MCF 10A (cell line): ENCODE measurements at regions not wholly inside any gene's neighbourhood (a gene's known extent, or its start where the extent isn't known, plus 50 kb on each side); places are given as distances from the start of the nearest gene placed in this dataset.
"Not testable (repeated sequence)": the region's sequence is repeated elsewhere in the genome, so short reads cannot be mapped to it uniquely, and the experiment has no call there.

Experiments used
- BruUV-seq: library from RNA; stranded (reverse); fragments of 400-500 nt; replicated peaks from 2 replicates; lab custom pipeline; 2021; lab: Mats Ljungman, UMichigan
- CTCF ChIA-PET: fragments of 300-600 bp; sonication (Branson Sonifier 250); formaldehyde crosslinking; extraction: SDS; loops from one replicate; lab custom pipeline; 2021; ENCODE audit warnings: antibody characterized with exemption, inconsistent platforms; lab: Yijun Ruan, JAX
- POLR2A ChIA-PET: fragments of 300-600, 350-650 bp; sonication (Branson Sonifier 250); formaldehyde crosslinking; extraction: SDS; loops from one replicate; lab custom pipeline; 2020; ENCODE audit warnings: antibody characterized with exemption, inconsistent platforms; lab: Yijun Ruan, JAX
- DNase-seq: peaks from one replicate; pipeline ENCODE4 v3.0.0-alpha.2; 2018; ENCODE audit not compliant: unreplicated experiment
- H3K27ac Mint-ChIP-seq: one replicate; pipeline ENCODE4 v1.8.0; 2022; ENCODE audit warnings: mild to moderate bottlenecking, low read depth, mixed read lengths; ENCODE audit not compliant: unreplicated experiment
- H3K27me3 Mint-ChIP-seq: one replicate; pipeline ENCODE4 v1.8.0; 2022; ENCODE audit warnings: mixed read lengths; ENCODE audit not compliant: insufficient read depth, unreplicated experiment
- H3K36me3 Mint-ChIP-seq: one replicate; pipeline ENCODE4 v1.8.0; 2022; ENCODE audit warnings: mild to moderate bottlenecking, moderate library complexity, mixed read lengths; ENCODE audit not compliant: insufficient read depth, unreplicated experiment
- H3K4me1 Mint-ChIP-seq: one replicate; pipeline ENCODE4 v1.8.0; 2022; ENCODE audit warnings: mixed read lengths; ENCODE audit not compliant: insufficient read depth, unreplicated experiment
- H3K4me3 Mint-ChIP-seq: one replicate; pipeline ENCODE4 v1.8.0; 2022; ENCODE audit warnings: mild to moderate bottlenecking, moderate library complexity, mixed read lengths; ENCODE audit not compliant: unreplicated experiment
- H3K9me3 Mint-ChIP-seq: one replicate; pipeline ENCODE4 v1.8.0; 2022; ENCODE audit warnings: mixed read lengths; ENCODE audit not compliant: unreplicated experiment
- intact Hi-C: fragments of 100-400 bp; cut with micrococcal nuclease; formaldehyde crosslinking; loops from 2 replicates; pipeline ENCODE4 v1.14.1; 2022
- TF ChIP-seq, protein P1 (sequence below): fragments of 200-600 bp; IDR thresholded peaks from one replicate; pipeline ENCODE4 v1.8.0; 2022; ENCODE audit warnings: antibody characterized with exemption, mild to moderate bottlenecking; ENCODE audit not compliant: unreplicated experiment

DNA sequence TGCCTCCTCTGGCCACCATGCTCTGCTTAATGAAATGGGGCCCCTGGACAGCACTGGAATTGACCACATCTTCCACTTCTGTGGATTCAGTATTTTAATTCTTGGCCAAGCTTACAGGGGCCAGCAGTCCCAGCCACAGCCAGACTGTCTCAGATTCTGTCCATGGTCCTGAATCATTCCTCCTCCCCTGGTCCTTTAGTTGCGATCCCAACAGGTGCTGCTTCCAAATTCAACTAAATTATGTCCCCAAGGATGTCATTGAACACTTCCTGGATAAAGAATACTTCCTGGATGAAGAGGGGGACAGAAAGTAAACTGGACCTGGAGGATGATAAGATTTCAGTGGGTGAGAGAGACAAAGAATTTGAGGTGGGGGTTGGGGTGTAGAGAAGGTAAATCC lies 111.1 kb upstream of the FOXB1 start:
- peak; percentile 49 for DNase-seq
- H3K4me3 Mint-ChIP-seq: no peak overlapping the region
- H3K27me3 Mint-ChIP-seq: no peaks in the 10 kb centered on the region
- H3K27ac Mint-ChIP-seq: no peak overlapping the region
- H3K4me1 Mint-ChIP-seq: peaks cover 9% of the 10 kb centered on the region
- no peaks in the 10 kb centered on the region for H3K36me3 Mint-ChIP-seq
- POLR2A ChIA-PET: no interaction called here
- CTCF ChIA-PET: interaction anchor here (0.7 to 1.0 kb wide), 3 partner anchors 22 to 295 kb away, joined by 3 to 4 read pairs (median 3); no protein-coding TSS in a partner anchor
- intact Hi-C loops: no loop called here
- BruUV-seq: no TSS peak
- TF ChIP-seq, protein P1, sequence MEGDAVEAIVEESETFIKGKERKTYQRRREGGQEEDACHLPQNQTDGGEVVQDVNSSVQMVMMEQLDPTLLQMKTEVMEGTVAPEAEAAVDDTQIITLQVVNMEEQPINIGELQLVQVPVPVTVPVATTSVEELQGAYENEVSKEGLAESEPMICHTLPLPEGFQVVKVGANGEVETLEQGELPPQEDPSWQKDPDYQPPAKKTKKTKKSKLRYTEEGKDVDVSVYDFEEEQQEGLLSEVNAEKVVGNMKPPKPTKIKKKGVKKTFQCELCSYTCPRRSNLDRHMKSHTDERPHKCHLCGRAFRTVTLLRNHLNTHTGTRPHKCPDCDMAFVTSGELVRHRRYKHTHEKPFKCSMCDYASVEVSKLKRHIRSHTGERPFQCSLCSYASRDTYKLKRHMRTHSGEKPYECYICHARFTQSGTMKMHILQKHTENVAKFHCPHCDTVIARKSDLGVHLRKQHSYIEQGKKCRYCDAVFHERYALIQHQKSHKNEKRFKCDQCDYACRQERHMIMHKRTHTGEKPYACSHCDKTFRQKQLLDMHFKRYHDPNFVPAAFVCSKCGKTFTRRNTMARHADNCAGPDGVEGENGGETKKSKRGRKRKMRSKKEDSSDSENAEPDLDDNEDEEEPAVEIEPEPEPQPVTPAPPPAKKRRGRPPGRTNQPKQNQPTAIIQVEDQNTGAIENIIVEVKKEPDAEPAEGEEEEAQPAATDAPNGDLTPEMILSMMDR: no peak
- no peaks in the 10 kb centered on the region for H3K9me3 Mint-ChIP-seq

DNA sequence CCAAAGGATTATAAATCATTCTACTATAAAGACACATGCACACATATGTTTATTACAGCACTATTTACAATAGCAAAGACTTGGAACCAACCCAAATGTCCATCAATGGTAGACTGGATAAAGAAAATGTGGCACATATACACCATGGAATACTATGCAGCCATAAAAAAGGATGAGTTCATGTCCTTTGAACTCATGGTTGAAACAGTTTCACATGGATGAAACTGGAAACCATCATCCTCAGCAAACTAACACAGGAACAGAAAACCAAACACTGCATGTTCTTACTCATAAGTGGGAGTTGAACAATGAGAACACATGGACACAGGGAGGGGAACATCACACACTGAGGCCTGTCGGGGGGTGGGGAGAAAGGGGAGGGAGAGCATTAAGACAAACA lies 116.2 kb upstream of the FOXB1 start:
- H3K36me3 Mint-ChIP-seq, H3K27ac Mint-ChIP-seq, DNase-seq, H3K9me3 Mint-ChIP-seq, BruUV-seq, intact Hi-C loops, H3K4me3 Mint-ChIP-seq, H3K27me3 Mint-ChIP-seq: not testable (repeated sequence)
- ChIA-PET CTCF (interaction anchor here (0.5 kb wide), 1 partner anchor 9 kb away, joined by 3 read pairs; no protein-coding TSS in a partner anchor), POLR2A (interaction anchor here (0.7 kb wide), 1 partner anchor 135 kb away, joined by 3 read pairs; no protein-coding TSS in a partner anchor)
- peaks cover 13% of the 10 kb centered on the region for H3K4me1 Mint-ChIP-seq

DNA sequence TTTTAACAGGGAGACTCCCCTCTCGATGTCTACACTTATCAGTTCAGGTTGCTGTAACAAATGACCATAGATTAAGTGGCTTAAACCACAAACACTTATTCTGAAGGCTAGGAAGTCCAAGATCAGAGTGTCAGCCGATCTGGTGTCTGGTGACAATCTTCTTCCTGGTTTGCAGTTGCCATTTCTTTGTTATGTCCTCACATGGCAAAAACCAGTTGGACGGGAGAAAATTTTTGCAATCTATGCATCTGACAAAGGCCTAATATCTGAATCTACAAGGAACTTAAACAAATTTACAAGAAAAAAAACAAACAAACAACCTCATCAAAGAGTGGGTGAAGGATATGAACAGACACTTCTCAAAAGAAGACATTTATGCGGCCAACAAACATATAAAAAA lies 116.9 kb upstream of the FOXB1 start:
- H3K9me3 Mint-ChIP-seq: no peaks in the 10 kb centered on the region
- no TSS peak for BruUV-seq
- TF ChIP-seq, protein P1: no peak
- H3K27ac Mint-ChIP-seq: no peak overlapping the region
- H3K4me1 Mint-ChIP-seq: peaks cover 13% of the 10 kb centered on the region
- POLR2A ChIA-PET: no interaction called here
- no peak for DNase-seq
- CTCF ChIA-PET: interaction anchor here (0.5 to 2.7 kb wide), 3 partner anchors 30 to 293 kb away, joined by 3 to 9 read pairs (median 5); no protein-coding TSS in a partner anchor
- peaks cover 6% of the 10 kb centered on the region for H3K36me3 Mint-ChIP-seq
- intact Hi-C loops: no loop called here
- no peak overlapping the region for H3K4me3 Mint-ChIP-seq
- no peaks in the 10 kb centered on the region for H3K27me3 Mint-ChIP-seq

DNA sequence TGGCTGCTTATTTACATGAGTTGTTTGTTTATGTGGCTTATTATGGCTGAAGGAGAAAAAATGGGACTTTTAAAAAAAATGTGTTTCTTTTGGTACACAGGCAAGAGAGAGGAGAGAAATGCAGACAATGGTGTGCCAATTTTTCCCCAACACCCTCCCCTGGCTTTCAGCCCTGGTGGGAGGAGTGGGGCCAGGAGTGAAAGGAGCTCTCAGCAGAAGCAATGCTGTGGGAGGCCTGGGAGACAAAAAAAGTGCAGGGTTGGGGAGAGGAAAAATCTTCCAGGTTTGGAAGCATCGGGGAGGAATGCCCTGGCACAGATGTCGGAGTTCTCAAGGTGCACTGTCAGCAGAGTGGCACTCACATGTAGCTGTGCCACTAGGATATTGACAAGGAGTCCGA lies 117.7 kb upstream of the FOXB1 start:
- Mint-ChIP-seq H3K4me1 (peaks cover 13% of the 10 kb centered on the region), H3K27ac (peak overlapping the region; percentile 38), H3K36me3 (peaks cover 6% of the 10 kb centered on the region), H3K4me3 (no peak overlapping the region), H3K9me3 (no peaks in the 10 kb centered on the region), H3K27me3 (no peaks in the 10 kb centered on the region)
- intact Hi-C loops: no loop called here
- BruUV-seq: no TSS peak
- no peak for DNase-seq
- CTCF ChIA-PET: interaction anchor here (0.5 to 2.7 kb wide), 8 partner anchors 13 to 239 kb away, joined by 3 to 9 read pairs (median 3); no protein-coding TSS in a partner anchor
- POLR2A ChIA-PET: interaction anchor here (0.7 to 1.5 kb wide), 8 partner anchors 8 to 207 kb away, joined by 3 to 7 read pairs (median 3); no protein-coding TSS in a partner anchor
- TF ChIP-seq, protein P1: no peak
